ENCODE measurements at regions not wholly inside any gene's neighbourhood (a gene's known extent, or its start where the extent isn't known, plus 50 kb on each side); places are given as distances from the start of the nearest gene placed in this dataset.

- ChIA-PET CTCF (no interaction called here), POLR2A (no interaction called here)
- Mint-ChIP-seq H3K9me3 (ENCODE audit: low read depth) (peaks cover 2% of the 10 kb centered on the region), H3K27me3 (no peaks in the 10 kb centered on the region), H3K4me1 (no peaks in the 10 kb centered on the region), H3K36me3 (ENCODE audit: low read depth) (no peaks in the 10 kb centered on the region), H3K4me3 (no peak overlapping the region), H3K27ac (no peak overlapping the region)
- ATAC-seq (no peak), DNase-seq (no peak)
- intact Hi-C loops (cut with DNase I, micrococcal nuclease): no loop called here
These were observed 453.3 kb upstream of the ITGA1 start for GRCh38 chr5:52334367-52334766.

- no peak overlapping the region for H3K27ac Mint-ChIP-seq
- DNase-seq (no peak), ATAC-seq (no peak)
- POLR2A ChIA-PET: no interaction called here
- no peaks in the 10 kb centered on the region for H3K27me3 Mint-ChIP-seq
- H3K4me1 Mint-ChIP-seq: no peaks in the 10 kb centered on the region
- intact Hi-C loops (cut with DNase I, micrococcal nuclease): no loop called here
- H3K9me3 Mint-ChIP-seq (ENCODE audit: low read depth): no peaks in the 10 kb centered on the region
- CTCF ChIA-PET: interaction anchor here (0.9 kb wide), 1 partner anchor 9 kb away, joined by 3 read pairs; no protein-coding TSS in a partner anchor
- H3K4me3 Mint-ChIP-seq: no peak overlapping the region
- no peaks in the 10 kb centered on the region for H3K36me3 Mint-ChIP-seq (ENCODE audit: low read depth)
These were observed 448.4 kb upstream of the ITGA1 start for GRCh38 chr5:52339285-52339684.

- ChIA-PET CTCF (no interaction called here), POLR2A (no interaction called here)
- no peaks in the 10 kb centered on the region for H3K36me3 Mint-ChIP-seq (ENCODE audit: low read depth)
- H3K4me1 Mint-ChIP-seq: no peaks in the 10 kb centered on the region
- DNase-seq (no peak), ATAC-seq (no peak)
- intact Hi-C loops (cut with DNase I, micrococcal nuclease): no loop called here
- no peak overlapping the region for H3K4me3 Mint-ChIP-seq
- H3K27ac Mint-ChIP-seq: no peak overlapping the region
- no peaks in the 10 kb centered on the region for H3K27me3 Mint-ChIP-seq
- H3K9me3 Mint-ChIP-seq (ENCODE audit: low read depth): no peaks in the 10 kb centered on the region
These were observed 445.4 kb upstream of the ITGA1 start for GRCh38 chr5:52342361-52342760.

GRCh38 chr5:52356311-52356918 is 431.3 kb upstream of the ITGA1 start:
- POLR2A ChIA-PET: no interaction called here
- intact Hi-C loops (cut with DNase I, micrococcal nuclease): loop anchor here (2.0 to 10.0 kb wide), 3 partner anchors 976 to 1394 kb away; no protein-coding TSS in a partner anchor

GRCh38 chr5:52359261-52359660 is 428.5 kb upstream of the ITGA1 start:
- Mint-ChIP-seq H3K4me1 (no peaks in the 10 kb centered on the region), H3K36me3 (ENCODE audit: low read depth) (no peaks in the 10 kb centered on the region), H3K27me3 (peaks cover 2% of the 10 kb centered on the region), H3K9me3 (ENCODE audit: low read depth) (no peaks in the 10 kb centered on the region), H3K27ac (no peak overlapping the region), H3K4me3 (no peak overlapping the region)
- ChIA-PET POLR2A (no interaction called here), CTCF (no interaction called here)
- ATAC-seq (no peak), DNase-seq (no peak)
- intact Hi-C loops (cut with DNase I, micrococcal nuclease): loop anchor here in 1 of 2 experiments (10.0 kb wide), 1 partner anchor 1394 kb away; no protein-coding TSS in a partner anchor

More at GRCh38 chr5:52356311-52356918, 431.3 kb upstream of the ITGA1 start:
- Mint-ChIP-seq H3K27me3 (no peaks in the 10 kb centered on the region), H3K36me3 (ENCODE audit: low read depth) (no peaks in the 10 kb centered on the region), H3K9me3 (ENCODE audit: low read depth) (no peaks in the 10 kb centered on the region), H3K4me3 (no peak overlapping the region), H3K4me1 (no peaks in the 10 kb centered on the region), H3K27ac (no peak overlapping the region)
- CTCF ChIA-PET: interaction anchor here (1.2 kb wide), 1 partner anchor 24 kb away, joined by 6 read pairs; no protein-coding TSS in a partner anchor
- DNase-seq (no peak), ATAC-seq (no peak)

- no peaks in the 10 kb centered on the region for H3K4me1 Mint-ChIP-seq
- intact Hi-C loops (cut with DNase I, micrococcal nuclease): loop anchor here in 1 of 2 experiments (10.0 kb wide), 1 partner anchor 294 kb away; no protein-coding TSS in a partner anchor
These were observed 426.7 kb upstream of the ITGA1 start for GRCh38 chr5:52360985-52361384.

GRCh38 chr5:52374286-52374685 is 413.4 kb upstream of the ITGA1 start:
- H3K4me3 Mint-ChIP-seq: no peak overlapping the region
- no peak overlapping the region for H3K27ac Mint-ChIP-seq
- ATAC-seq (no peak), DNase-seq (no peak)
- intact Hi-C loops (cut with DNase I, micrococcal nuclease): no loop called here
- H3K9me3 Mint-ChIP-seq (ENCODE audit: low read depth): peaks cover 2% of the 10 kb centered on the region
- POLR2A ChIA-PET: no interaction called here
- no peaks in the 10 kb centered on the region for H3K27me3 Mint-ChIP-seq
- no peaks in the 10 kb centered on the region for H3K36me3 Mint-ChIP-seq (ENCODE audit: low read depth)
- CTCF ChIA-PET: interaction anchor here (0.5 kb wide), 1 partner anchor 835 kb away, joined by 3 read pairs; no protein-coding TSS in a partner anchor
- no peaks in the 10 kb centered on the region for H3K4me1 Mint-ChIP-seq

More at GRCh38 chr5:52360985-52361384, 426.7 kb upstream of the ITGA1 start:
- no peak for DNase-seq
- ChIA-PET CTCF (no interaction called here), POLR2A (no interaction called here)
- Mint-ChIP-seq H3K9me3 (ENCODE audit: low read depth) (no peaks in the 10 kb centered on the region), H3K4me3 (no peak overlapping the region), H3K27ac (no peak overlapping the region), H3K36me3 (ENCODE audit: low read depth) (no peaks in the 10 kb centered on the region), H3K27me3 (peaks cover 2% of the 10 kb centered on the region)
- no peak for ATAC-seq

- Mint-ChIP-seq H3K27me3 (no peaks in the 10 kb centered on the region), H3K36me3 (ENCODE audit: low read depth) (no peaks in the 10 kb centered on the region), H3K4me3 (no peak overlapping the region), H3K9me3 (ENCODE audit: low read depth) (peaks cover 2% of the 10 kb centered on the region), H3K27ac (no peak overlapping the region), H3K4me1 (no peaks in the 10 kb centered on the region)
- ATAC-seq: no peak
- intact Hi-C loops (cut with DNase I, micrococcal nuclease): no loop called here
- POLR2A ChIA-PET: no interaction called here
- DNase-seq: no peak
- CTCF ChIA-PET: no interaction called here
These were observed 411.7 kb upstream of the ITGA1 start for GRCh38 chr5:52375969-52376368.

GRCh38 chr5:52376592-52376991 is 411.1 kb upstream of the ITGA1 start:
- intact Hi-C loops (cut with DNase I, micrococcal nuclease): no loop called here
- no peak overlapping the region for H3K4me3 Mint-ChIP-seq
- DNase-seq: no peak
- no peak overlapping the region for H3K27ac Mint-ChIP-seq
- ChIA-PET CTCF (no interaction called here), POLR2A (no interaction called here)
- peaks cover 2% of the 10 kb centered on the region for H3K9me3 Mint-ChIP-seq (ENCODE audit: low read depth)
- no peaks in the 10 kb centered on the region for H3K27me3 Mint-ChIP-seq
- no peak for ATAC-seq
- no peaks in the 10 kb centered on the region for H3K36me3 Mint-ChIP-seq (ENCODE audit: low read depth)
- H3K4me1 Mint-ChIP-seq: no peaks in the 10 kb centered on the region

GRCh38 chr5:52378237-52378636 is 409.5 kb upstream of the ITGA1 start:
- DNase-seq: no peak
- ChIA-PET CTCF (no interaction called here), POLR2A (no interaction called here)
- no peaks in the 10 kb centered on the region for H3K36me3 Mint-ChIP-seq (ENCODE audit: low read depth)
- no peak for ATAC-seq
- intact Hi-C loops (cut with DNase I, micrococcal nuclease): no loop called here
- H3K4me1 Mint-ChIP-seq: no peaks in the 10 kb centered on the region
- H3K9me3 Mint-ChIP-seq (ENCODE audit: low read depth): peaks cover 2% of the 10 kb centered on the region
- no peaks in the 10 kb centered on the region for H3K27me3 Mint-ChIP-seq
- H3K27ac Mint-ChIP-seq: no peak overlapping the region
- H3K4me3 Mint-ChIP-seq: no peak overlapping the region

GRCh38 chr5:52388349-52388748 is 399.4 kb upstream of the ITGA1 start:
- Mint-ChIP-seq H3K4me3 (no peak overlapping the region), H3K4me1 (no peaks in the 10 kb centered on the region), H3K36me3 (ENCODE audit: low read depth) (no peaks in the 10 kb centered on the region), H3K27ac (no peak overlapping the region), H3K9me3 (ENCODE audit: low read depth) (no peaks in the 10 kb centered on the region), H3K27me3 (peaks cover 3% of the 10 kb centered on the region)
- ChIA-PET POLR2A (no interaction called here), CTCF (no interaction called here)
- ATAC-seq: no peak
- intact Hi-C loops (cut with DNase I, micrococcal nuclease): no loop called here
- no peak for DNase-seq

GRCh38 chr5:52392321-52392720 is 395.4 kb upstream of the ITGA1 start:
- Mint-ChIP-seq H3K36me3 (ENCODE audit: low read depth) (no peaks in the 10 kb centered on the region), H3K4me3 (no peak overlapping the region), H3K9me3 (ENCODE audit: low read depth) (peaks cover 2% of the 10 kb centered on the region), H3K27ac (no peak overlapping the region), H3K27me3 (peaks cover 3% of the 10 kb centered on the region), H3K4me1 (no peaks in the 10 kb centered on the region)
- intact Hi-C loops (cut with DNase I, micrococcal nuclease): no loop called here
- DNase-seq (no peak), ATAC-seq (no peak)
- ChIA-PET CTCF (no interaction called here), POLR2A (no interaction called here)

Data from activated CD4-positive, alpha-beta T cell treated with anti-CD3 and anti-CD28 coated beads for 36 hours (primary cell).